ENCODE measurements at regions not wholly inside any gene's neighbourhood (a gene's known extent, or its start where the extent isn't known, plus 50 kb on each side); places are given as distances from the start of the nearest gene placed in this dataset.

DNA sequence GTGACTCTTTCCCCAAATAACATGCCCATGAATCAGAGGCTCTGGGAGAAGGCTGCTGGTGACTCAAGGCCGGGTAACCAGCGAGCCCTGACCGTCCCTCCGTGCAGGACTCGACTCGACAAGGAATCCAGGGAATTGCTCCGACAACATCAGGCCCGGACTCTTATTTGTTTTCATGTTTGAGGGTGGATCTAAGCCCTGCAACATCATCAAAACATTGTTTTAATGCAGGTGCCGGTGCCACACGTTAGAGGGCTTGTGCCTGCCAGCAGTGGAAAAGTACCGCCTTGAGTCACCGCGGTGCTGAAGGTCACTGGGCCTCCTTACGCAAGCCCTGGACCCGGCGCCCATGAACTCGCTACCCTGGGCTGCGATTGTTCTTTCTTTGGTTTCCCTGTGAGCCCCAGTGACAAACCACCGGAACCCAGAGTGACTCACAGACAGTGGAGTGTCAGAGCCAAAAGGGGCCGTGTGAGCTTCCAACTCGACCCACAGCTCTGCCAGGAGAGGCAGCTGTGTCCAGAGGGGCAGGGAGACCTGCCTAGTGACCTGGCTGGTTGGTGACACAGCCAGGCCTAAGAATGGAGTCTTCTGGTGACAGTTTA is 139.4 kb upstream of the SHH start (continued):
- TF ChIP-seq YEATS4 (CRISPR knock-in tag; IDR thresholded peaks at IDR 0.05; ENCODE audit: borderline replicate concordance) (peak; percentile 91), IRX3 (CRISPR knock-in tag; IDR thresholded peaks at IDR 0.05; ENCODE audit: borderline replicate concordance, low read depth) (peak; percentile 49; the same call in 1 of the 2 replicates), SIX4 (CRISPR knock-in tag; IDR thresholded peaks at IDR 0.05) (0 out of 2 replicates have a peak, but pooled peaks have one; percentile 51), U2AF1 (optimal IDR thresholded peaks at IDR 0.05; ENCODE audit: low read depth, low read length) (peak; percentile 69), ZSCAN12 (CRISPR knock-in tag; IDR thresholded peaks at IDR 0.05) (no peak), ZNF12 (CRISPR knock-in tag; IDR thresholded peaks at IDR 0.05) (peak; percentile 54; the same call in 1 of the 2 replicates), RNF2 (conservative IDR thresholded peaks at IDR 0.05; ENCODE audit: low read depth) (no peak), ZNF839 (CRISPR knock-in tag; IDR thresholded peaks at IDR 0.05; ENCODE audit: borderline replicate concordance) (no peak), SMAD3 (CRISPR knock-in tag; IDR thresholded peaks at IDR 0.05) (peak; percentile 92; the same call in 1 of the 2 replicates), ZKSCAN5 (CRISPR knock-in tag; IDR thresholded peaks at IDR 0.05) (no peak), ZFX (CRISPR knock-in tag; IDR thresholded peaks at IDR 0.05; ENCODE audit: low read depth) (peak; percentile 65), ZNF766 (CRISPR knock-in tag; IDR thresholded peaks at IDR 0.05; ENCODE audit: borderline replicate concordance) (peak; percentile 73; the same call in 1 of the 2 replicates), SUZ12 (IDR thresholded peaks at IDR 0.05; ENCODE audit: low read depth, low read length) (no peak), ISX (CRISPR knock-in tag; conservative IDR thresholded peaks at IDR 0.05) (no peak), CEBPB (IDR thresholded peaks at IDR 0.05; ENCODE audit: borderline replicate concordance, low read depth, low read length) (peak; percentile 98), NBN (conservative IDR thresholded peaks at IDR 0.05) (no peak), KLF16 (CRISPR knock-in tag; IDR thresholded peaks at IDR 0.05) (peak in 1 of 2 experiments; percentile 71; a peak in 2 of 4 replicates), ZNF33A (CRISPR knock-in tag; IDR thresholded peaks at IDR 0.05; ENCODE audit: borderline replicate concordance) (0 out of 2 replicates have a peak, but pooled peaks have one; percentile 23), HNRNPK (IDR thresholded peaks at IDR 0.05; ENCODE audit: low read depth, low read length, poor library complexity, severe bottlenecking) (no peak), ZNF451 (CRISPR knock-in tag; IDR thresholded peaks at IDR 0.05) (peak; percentile 48; the same call in 1 of the 2 replicates), ZNF749 (CRISPR knock-in tag; IDR thresholded peaks at IDR 0.05; ENCODE audit: borderline replicate concordance) (no peak), GPN1 (CRISPR knock-in tag; IDR thresholded peaks at IDR 0.05; ENCODE audit: borderline replicate concordance) (no peak), ZBTB20 (CRISPR knock-in tag; IDR thresholded peaks at IDR 0.05; ENCODE audit: borderline replicate concordance, low read depth) (no peak)
- TF ChIP-seq, protein P1, sequence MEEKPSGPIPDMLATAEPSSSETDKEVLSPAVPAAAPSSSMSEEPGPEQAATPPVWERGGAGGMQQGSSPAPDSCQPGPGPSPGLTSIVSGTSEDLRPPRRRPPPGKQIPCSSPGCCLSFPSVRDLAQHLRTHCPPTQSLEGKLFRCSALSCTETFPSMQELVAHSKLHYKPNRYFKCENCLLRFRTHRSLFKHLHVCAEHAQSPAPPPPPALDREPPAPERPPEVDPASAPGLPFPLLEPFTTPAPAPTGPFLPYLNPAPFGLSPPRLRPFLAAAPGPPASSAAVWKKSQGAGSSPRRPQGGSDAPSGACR (CRISPR knock-in tag; IDR thresholded peaks at IDR 0.05) = no peak
- TF ChIP-seq, protein P2, sequence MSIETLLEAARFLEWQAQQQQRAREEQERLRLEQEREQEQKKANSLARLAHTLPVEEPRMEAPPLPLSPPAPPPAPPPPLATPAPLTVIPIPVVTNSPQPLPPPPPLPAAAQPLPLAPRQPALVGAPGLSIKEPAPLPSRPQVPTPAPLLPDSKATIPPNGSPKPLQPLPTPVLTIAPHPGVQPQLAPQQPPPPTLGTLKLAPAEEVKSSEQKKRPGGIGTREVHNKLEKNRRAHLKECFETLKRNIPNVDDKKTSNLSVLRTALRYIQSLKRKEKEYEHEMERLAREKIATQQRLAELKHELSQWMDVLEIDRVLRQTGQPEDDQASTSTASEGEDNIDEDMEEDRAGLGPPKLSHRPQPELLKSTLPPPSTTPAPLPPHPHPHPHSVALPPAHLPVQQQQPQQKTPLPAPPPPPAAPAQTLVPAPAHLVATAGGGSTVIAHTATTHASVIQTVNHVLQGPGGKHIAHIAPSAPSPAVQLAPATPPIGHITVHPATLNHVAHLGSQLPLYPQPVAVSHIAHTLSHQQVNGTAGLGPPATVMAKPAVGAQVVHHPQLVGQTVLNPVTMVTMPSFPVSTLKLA (IDR thresholded peaks at IDR 0.05) = no peak
- TF ChIP-seq, protein P3, sequence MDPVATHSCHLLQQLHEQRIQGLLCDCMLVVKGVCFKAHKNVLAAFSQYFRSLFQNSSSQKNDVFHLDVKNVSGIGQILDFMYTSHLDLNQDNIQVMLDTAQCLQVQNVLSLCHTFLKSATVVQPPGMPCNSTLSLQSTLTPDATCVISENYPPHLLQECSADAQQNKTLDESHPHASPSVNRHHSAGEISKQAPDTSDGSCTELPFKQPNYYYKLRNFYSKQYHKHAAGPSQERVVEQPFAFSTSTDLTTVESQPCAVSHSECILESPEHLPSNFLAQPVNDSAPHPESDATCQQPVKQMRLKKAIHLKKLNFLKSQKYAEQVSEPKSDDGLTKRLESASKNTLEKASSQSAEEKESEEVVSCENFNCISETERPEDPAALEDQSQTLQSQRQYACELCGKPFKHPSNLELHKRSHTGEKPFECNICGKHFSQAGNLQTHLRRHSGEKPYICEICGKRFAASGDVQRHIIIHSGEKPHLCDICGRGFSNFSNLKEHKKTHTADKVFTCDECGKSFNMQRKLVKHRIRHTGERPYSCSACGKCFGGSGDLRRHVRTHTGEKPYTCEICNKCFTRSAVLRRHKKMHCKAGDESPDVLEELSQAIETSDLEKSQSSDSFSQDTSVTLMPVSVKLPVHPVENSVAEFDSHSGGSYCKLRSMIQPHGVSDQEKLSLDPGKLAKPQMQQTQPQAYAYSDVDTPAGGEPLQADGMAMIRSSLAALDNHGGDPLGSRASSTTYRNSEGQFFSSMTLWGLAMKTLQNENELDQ (CRISPR knock-in tag; IDR thresholded peaks at IDR 0.05; ENCODE audit: borderline replicate concordance) = no peak

All from HepG2 (cell line).